ENCODE measurements at regions not wholly inside any gene's neighbourhood (a gene's known extent, or its start where the extent isn't known, plus 50 kb on each side); places are given as distances from the start of the nearest gene placed in this dataset.

DNA sequence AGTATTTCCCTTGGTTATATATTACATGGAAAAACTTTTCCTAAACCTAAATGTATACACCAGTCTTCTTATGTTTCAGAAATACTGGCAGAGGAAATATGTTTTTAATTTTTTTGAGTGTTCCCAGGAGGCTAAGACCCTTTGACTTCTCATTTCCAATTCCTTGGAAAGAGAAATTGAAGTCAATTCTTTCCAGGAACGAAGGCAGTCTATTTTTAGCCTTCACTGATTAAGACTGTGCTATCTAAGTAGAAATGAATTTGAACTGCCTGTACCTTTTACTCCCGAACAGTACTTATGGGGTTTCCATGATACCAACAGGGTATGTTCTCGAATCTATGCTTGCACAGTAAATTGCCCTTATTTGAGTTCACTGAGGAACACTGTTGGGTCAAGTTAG is 340.3 kb upstream of the CD180 start:
- no peaks in the 10 kb centered on the region for H3K27me3 ChIP-seq (ENCODE audit: insufficient read depth, low read depth)
- H3F3A ChIP-seq (ENCODE audit: insufficient read depth, low read depth): no peaks in the 10 kb centered on the region
- TF ChIP-seq, protein P1, sequence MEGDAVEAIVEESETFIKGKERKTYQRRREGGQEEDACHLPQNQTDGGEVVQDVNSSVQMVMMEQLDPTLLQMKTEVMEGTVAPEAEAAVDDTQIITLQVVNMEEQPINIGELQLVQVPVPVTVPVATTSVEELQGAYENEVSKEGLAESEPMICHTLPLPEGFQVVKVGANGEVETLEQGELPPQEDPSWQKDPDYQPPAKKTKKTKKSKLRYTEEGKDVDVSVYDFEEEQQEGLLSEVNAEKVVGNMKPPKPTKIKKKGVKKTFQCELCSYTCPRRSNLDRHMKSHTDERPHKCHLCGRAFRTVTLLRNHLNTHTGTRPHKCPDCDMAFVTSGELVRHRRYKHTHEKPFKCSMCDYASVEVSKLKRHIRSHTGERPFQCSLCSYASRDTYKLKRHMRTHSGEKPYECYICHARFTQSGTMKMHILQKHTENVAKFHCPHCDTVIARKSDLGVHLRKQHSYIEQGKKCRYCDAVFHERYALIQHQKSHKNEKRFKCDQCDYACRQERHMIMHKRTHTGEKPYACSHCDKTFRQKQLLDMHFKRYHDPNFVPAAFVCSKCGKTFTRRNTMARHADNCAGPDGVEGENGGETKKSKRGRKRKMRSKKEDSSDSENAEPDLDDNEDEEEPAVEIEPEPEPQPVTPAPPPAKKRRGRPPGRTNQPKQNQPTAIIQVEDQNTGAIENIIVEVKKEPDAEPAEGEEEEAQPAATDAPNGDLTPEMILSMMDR (conservative IDR thresholded peaks at IDR 0.05): no peak
- no peak for TF ChIP-seq EZH2 (IDR thresholded peaks at IDR 0.05; ENCODE audit: low read depth)
- no peaks in the 10 kb centered on the region for H3K9me3 ChIP-seq (ENCODE audit: insufficient read depth, low read depth)
- no peaks in the 10 kb centered on the region for H3K9me2 ChIP-seq (ENCODE audit: insufficient read depth)
- no peaks in the 10 kb centered on the region for H3K4me1 ChIP-seq (replicated peaks; ENCODE audit: insufficient read depth)
- no peaks in the 10 kb centered on the region for H3K79me2 ChIP-seq (ENCODE audit: low read depth)
- H3K36me3 ChIP-seq (ENCODE audit: low read depth): no peaks in the 10 kb centered on the region
- H3K4me2 ChIP-seq: no peak overlapping the region
- no peak overlapping the region for H3K27ac ChIP-seq
- DNase-seq: no peak
- intact Hi-C loops (cut with micrococcal nuclease; ENCODE audit: unreplicated experiment): no loop called here
- H4K20me1 ChIP-seq (ENCODE audit: insufficient read depth): no peaks in the 10 kb centered on the region
- no TSS peak for BruUV-seq (replicated peaks)
- ChIA-PET CTCF (no interaction called here), POLR2A (ENCODE audit: unreplicated experiment) (no interaction called here)
- H2AFZ ChIP-seq: no peak overlapping the region
- H3K4me3 ChIP-seq: no peak overlapping the region

- no peaks in the 10 kb centered on the region for H3F3A ChIP-seq (ENCODE audit: insufficient read depth, low read depth)
- no peak overlapping the region for H3K4me3 ChIP-seq
- no peak overlapping the region for H3K4me2 ChIP-seq
- no peaks in the 10 kb centered on the region for H3K9me2 ChIP-seq (ENCODE audit: insufficient read depth)
- no peaks in the 10 kb centered on the region for H3K4me1 ChIP-seq (replicated peaks; ENCODE audit: insufficient read depth)
- H3K27me3 ChIP-seq (ENCODE audit: insufficient read depth, low read depth): no peaks in the 10 kb centered on the region
- no peak for DNase-seq
- no peak overlapping the region for H3K27ac ChIP-seq
- TF ChIP-seq, protein P1 (conservative IDR thresholded peaks at IDR 0.05): no peak
- no peak for TF ChIP-seq EZH2 (IDR thresholded peaks at IDR 0.05; ENCODE audit: low read depth)
- no peaks in the 10 kb centered on the region for H3K36me3 ChIP-seq (ENCODE audit: low read depth)
- no peaks in the 10 kb centered on the region for H3K79me2 ChIP-seq (ENCODE audit: low read depth)
- intact Hi-C loops (cut with micrococcal nuclease; ENCODE audit: unreplicated experiment): no loop called here
- POLR2A ChIA-PET (ENCODE audit: unreplicated experiment): no interaction called here
- no peaks in the 10 kb centered on the region for H4K20me1 ChIP-seq (ENCODE audit: insufficient read depth)
- no TSS peak for BruUV-seq (replicated peaks)
- CTCF ChIA-PET: no interaction called here
- H2AFZ ChIP-seq: no peak overlapping the region
- H3K9me3 ChIP-seq (ENCODE audit: insufficient read depth, low read depth): no peaks in the 10 kb centered on the region
Observed at GRCh38 chr5:67530609-67531255, 334.1 kb upstream of the CD180 start.

DNA sequence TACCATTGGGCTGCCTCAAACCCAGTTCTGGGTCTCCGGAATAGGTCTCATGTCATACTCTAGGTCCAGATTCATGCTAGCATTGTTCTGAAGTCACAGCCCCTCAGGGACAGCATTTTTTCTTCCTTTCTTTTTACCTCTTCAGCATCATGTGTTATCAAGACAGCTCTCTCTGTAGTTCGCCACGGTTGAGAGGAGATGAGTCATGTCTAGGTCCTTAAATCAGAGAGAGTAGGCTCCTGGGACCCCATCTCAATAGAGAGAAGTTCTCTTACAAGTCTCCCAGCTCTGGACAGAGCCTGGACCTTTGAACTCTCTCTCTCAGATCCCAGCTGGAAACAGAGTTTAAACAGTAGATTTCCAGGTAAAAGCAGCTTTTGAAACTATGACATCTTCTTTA is 332.4 kb upstream of the CD180 start:
- Histone ChIP-seq H3K27me3 (ENCODE audit: insufficient read depth, low read depth) (no peaks in the 10 kb centered on the region), H3K4me1 (replicated peaks; ENCODE audit: insufficient read depth) (no peaks in the 10 kb centered on the region), H3K4me2 (no peak overlapping the region), H3K79me2 (ENCODE audit: low read depth) (no peaks in the 10 kb centered on the region), H3K36me3 (ENCODE audit: low read depth) (no peaks in the 10 kb centered on the region), H2AFZ (no peak overlapping the region), H3K9me2 (ENCODE audit: insufficient read depth) (no peaks in the 10 kb centered on the region), H3K4me3 (no peak overlapping the region), H3K27ac (no peak overlapping the region), H3F3A (ENCODE audit: insufficient read depth, low read depth) (no peaks in the 10 kb centered on the region), H3K9me3 (ENCODE audit: insufficient read depth, low read depth) (no peaks in the 10 kb centered on the region), H4K20me1 (ENCODE audit: insufficient read depth) (no peaks in the 10 kb centered on the region)
- no TSS peak for BruUV-seq (replicated peaks)
- intact Hi-C loops (cut with micrococcal nuclease; ENCODE audit: unreplicated experiment): no loop called here
- TF ChIP-seq EZH2 (IDR thresholded peaks at IDR 0.05; ENCODE audit: low read depth): no peak
- TF ChIP-seq, protein P1 (conservative IDR thresholded peaks at IDR 0.05): no peak
- POLR2A ChIA-PET (ENCODE audit: unreplicated experiment): no interaction called here
- CTCF ChIA-PET: no interaction called here
- DNase-seq: no peak
